Subcutaneous abdominal adipose tissue (tissue), 5 donors: ENCODE measurements at regions not wholly inside any gene's neighbourhood (a gene's known extent, or its start where the extent isn't known, plus 50 kb on each side); places are given as distances from the start of the nearest gene placed in this dataset.
"Not testable (repeated sequence)": the region's sequence is repeated elsewhere in the genome, so short reads cannot be mapped to it uniquely, and the experiment has no call there.

ENCODE experiments used
- H3K27ac ChIP-seq: one replicate; pipeline ENCODE4 v1.7.0; 2013; ENCODE audit warnings: low read depth, mild to moderate bottlenecking, inconsistent platforms, low read length, moderate library complexity
- H3K27me3 ChIP-seq, 5 donors: one replicate each; pipeline ENCODE4 v1.7.0; 2013; ENCODE audit warnings: low read length in 5 of 5, inconsistent platforms in 1 of 5; ENCODE audit not compliant: control insufficient read depth in 5 of 5, insufficient read depth in 4 of 5
- H3K36me3 ChIP-seq, 5 donors: one replicate each; pipeline ENCODE4 v1.7.0; 2013; ENCODE audit warnings: low read length in 5 of 5; ENCODE audit not compliant: control insufficient read depth in 5 of 5, insufficient read depth in 5 of 5
- H3K4me1 ChIP-seq, 5 donors: one replicate each; pipeline ENCODE4 v1.7.0; 2013; ENCODE audit warnings: low read length in 5 of 5, mild to moderate bottlenecking in 3 of 5, moderate library complexity in 1 of 5; ENCODE audit not compliant: control insufficient read depth in 5 of 5, insufficient read depth in 5 of 5
- H3K4me3 ChIP-seq, 5 donors: one replicate each; pipeline ENCODE4 v1.7.0; 2013; ENCODE audit warnings: low read length in 5 of 5, low read depth in 1 of 5
- H3K9ac ChIP-seq, 5 donors: one replicate each; pipeline ENCODE4 v1.7.0; 2013; ENCODE audit warnings: low read length in 5 of 5, mild to moderate bottlenecking in 4 of 5, moderate library complexity in 3 of 5
- H3K9me3 ChIP-seq, 5 donors: one replicate each; pipeline ENCODE4 v1.7.0; 2013; ENCODE audit warnings: low read length in 5 of 5; ENCODE audit not compliant: control insufficient read depth in 5 of 5
- donor health status: healthy.
- donor health status: healthy.
- donor health status: healthy.
- donor health status: healthy.
- donor health status: healthy.

GRCh38 chr17:36690190-36690589, 88.8 kb downstream of the MRM1 start:
- no peaks in the 10 kb centered on the region for H3K4me1 ChIP-seq
- H3K27ac ChIP-seq, result no peak overlapping the region
- no peak overlapping the region for H3K4me3 ChIP-seq
- no peaks in the 10 kb centered on the region for H3K36me3 ChIP-seq
- H3K27me3 ChIP-seq, result peaks cover 0 to 8% (median 3%) of the 10 kb centered on the region in 5 donors
- H3K9ac ChIP-seq, result no peak overlapping the region
- no peaks in the 10 kb centered on the region for H3K9me3 ChIP-seq

GRCh38 chr17:36691606-36692005, 90.2 kb downstream of the MRM1 start:
- H3K9me3 ChIP-seq, result no peaks in the 10 kb centered on the region
- peaks cover 0 to 8% (median 7%) of the 10 kb centered on the region in 5 donors for H3K27me3 ChIP-seq
- no peaks in the 10 kb centered on the region for H3K4me1 ChIP-seq
- no peak overlapping the region for H3K9ac ChIP-seq
- no peaks in the 10 kb centered on the region for H3K36me3 ChIP-seq
- no peak overlapping the region for H3K27ac ChIP-seq
- H3K4me3 ChIP-seq, result no peak overlapping the region

- no peak overlapping the region for H3K9ac ChIP-seq
- no peaks in the 10 kb centered on the region for H3K4me1 ChIP-seq
- H3K4me3 ChIP-seq, result no peak overlapping the region
- H3K36me3 ChIP-seq, result no peaks in the 10 kb centered on the region
- peaks cover 0 to 12% (median 4%) of the 10 kb centered on the region in 5 donors for H3K27me3 ChIP-seq
- H3K27ac ChIP-seq, result no peak overlapping the region
- H3K9me3 ChIP-seq, result no peaks in the 10 kb centered on the region
These were observed 93.7 kb downstream of the MRM1 start for GRCh38 chr17:36695082-36695481.

DNA sequence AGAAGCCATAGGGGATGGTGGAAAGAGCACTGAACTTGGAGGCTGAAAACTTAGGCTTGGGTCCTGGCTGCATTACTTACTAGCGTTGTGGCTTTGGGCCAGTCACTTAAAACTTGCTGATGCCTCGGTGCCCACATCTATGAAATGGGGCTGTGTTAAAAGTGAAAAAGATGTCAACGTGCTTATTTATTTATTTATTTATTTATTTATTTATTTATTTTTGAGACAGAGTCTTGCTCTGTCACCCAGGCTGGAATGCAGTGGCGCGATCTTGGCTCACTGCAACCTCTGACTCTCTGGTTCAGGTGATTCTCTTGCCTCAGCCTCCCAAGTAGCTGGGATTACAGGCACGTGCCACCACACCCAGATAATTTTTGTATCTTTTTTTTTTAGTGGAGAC, 94.3 kb downstream of the MRM1 start:
- not testable (repeated sequence) for H3K9me3 ChIP-seq, H3K36me3 ChIP-seq, H3K27ac ChIP-seq, H3K4me1 ChIP-seq, H3K4me3 ChIP-seq, H3K9ac ChIP-seq
- peaks cover 0 to 14% (median 2%) of the 10 kb centered on the region in 5 donors for H3K27me3 ChIP-seq

- H3K4me3 ChIP-seq, result no peak overlapping the region
- no peaks in the 10 kb centered on the region for H3K4me1 ChIP-seq
- H3K36me3 ChIP-seq, result no peaks in the 10 kb centered on the region
- H3K9ac ChIP-seq, result no peak overlapping the region
- peaks cover 0 to 21% (median 6%) of the 10 kb centered on the region in 5 donors for H3K27me3 ChIP-seq
- H3K9me3 ChIP-seq, result no peaks in the 10 kb centered on the region
- H3K27ac ChIP-seq, result no peak overlapping the region
These were observed 95.4 kb downstream of the MRM1 start for GRCh38 chr17:36696805-36697204.

DNA sequence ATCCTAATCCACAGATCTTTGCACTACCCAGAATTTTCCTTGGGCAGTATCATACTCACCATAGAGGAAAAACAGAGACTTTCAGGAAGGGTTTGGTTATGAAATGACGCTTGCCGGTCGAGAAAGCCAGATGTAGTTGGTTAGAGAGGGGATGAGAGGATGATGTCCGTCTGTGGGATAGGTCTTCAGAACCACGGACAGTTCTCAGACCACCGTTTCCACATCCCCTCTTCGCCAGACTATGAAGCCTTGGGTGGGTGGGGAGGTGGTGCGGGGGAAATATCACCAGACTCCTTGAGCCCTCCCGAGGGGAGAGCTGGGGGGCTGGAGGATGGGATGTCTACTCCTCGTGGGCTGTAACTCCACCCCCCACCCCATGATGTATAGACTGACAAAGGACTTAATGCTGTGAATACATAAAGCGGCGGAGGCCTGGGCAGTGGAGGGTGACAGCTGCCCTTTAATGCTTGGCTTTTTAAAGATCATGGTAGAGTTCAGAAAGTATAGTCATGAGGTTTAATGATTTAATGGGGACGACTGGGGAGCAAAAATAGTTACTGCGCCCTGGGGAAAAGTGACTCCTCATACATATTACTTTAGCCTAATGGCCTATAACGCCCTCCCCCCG, 96.6 kb downstream of the MRM1 start:
- Histone ChIP-seq H3K9me3 (no peaks in the 10 kb centered on the region), H3K36me3 (no peaks in the 10 kb centered on the region), H3K9ac (no peak overlapping the region), H3K4me1 (no peaks in the 10 kb centered on the region), H3K4me3 (no peak overlapping the region), H3K27me3 (peaks cover 0 to 21% (median 8%) of the 10 kb centered on the region in 5 donors), H3K27ac (no peak overlapping the region)

- Histone ChIP-seq H3K9me3 (no peaks in the 10 kb centered on the region), H3K27ac (no peak overlapping the region), H3K4me3 (no peak overlapping the region), H3K4me1 (peaks cover 0 to 7% (median 6%) of the 10 kb centered on the region in 5 donors), H3K9ac (no peak overlapping the region), H3K27me3 (peaks cover 5 to 36% (median 22%) of the 10 kb centered on the region in 5 donors), H3K36me3 (no peaks in the 10 kb centered on the region)
These were observed 100.2 kb downstream of the MRM1 start for GRCh38 chr17:36701429-36702099.

DNA sequence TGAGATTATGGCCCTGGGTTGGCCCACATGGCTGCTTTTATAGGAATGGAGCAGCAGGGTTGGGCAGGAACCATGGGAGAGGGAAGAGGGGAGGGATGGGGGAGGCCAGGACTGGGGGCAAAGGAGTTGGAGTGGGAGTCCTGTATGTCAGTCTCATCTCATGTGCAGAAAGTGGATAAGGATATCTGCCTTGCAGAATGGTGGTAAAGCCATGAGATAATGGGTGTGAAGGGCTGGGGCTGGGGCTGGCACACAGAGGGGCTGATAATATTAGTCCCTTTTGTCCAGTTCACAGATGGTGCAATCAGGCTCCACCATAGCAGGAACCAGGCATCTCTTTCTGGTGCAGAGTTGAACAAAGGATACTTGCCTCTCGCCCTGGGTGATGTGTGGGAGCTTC, 101.3 kb downstream of the MRM1 start:
- Histone ChIP-seq H3K27ac (no peak overlapping the region), H3K27me3 (peaks cover 5 to 34% (median 20%) of the 10 kb centered on the region in 5 donors), H3K4me1 (peaks cover 0 to 7% (median 6%) of the 10 kb centered on the region in 5 donors), H3K4me3 (no peak overlapping the region), H3K36me3 (no peaks in the 10 kb centered on the region), H3K9me3 (no peaks in the 10 kb centered on the region), H3K9ac (no peak overlapping the region)

- Histone ChIP-seq H3K27ac (no peak overlapping the region), H3K9ac (no peak overlapping the region), H3K4me1 (peaks cover 0 to 7% (median 6%) of the 10 kb centered on the region in 5 donors), H3K36me3 (no peaks in the 10 kb centered on the region), H3K27me3 (peaks cover 5 to 30% (median 20%) of the 10 kb centered on the region in 5 donors), H3K9me3 (no peaks in the 10 kb centered on the region), H3K4me3 (peak overlapping the region in 2 of 5 donors; percentile 3 to 35)
These were observed 102.5 kb downstream of the MRM1 start for GRCh38 chr17:36703860-36704266.

- no peaks in the 10 kb centered on the region for H3K9me3 ChIP-seq
- peaks cover 0 to 7% (median 6%) of the 10 kb centered on the region in 5 donors for H3K4me1 ChIP-seq
- no peaks in the 10 kb centered on the region for H3K36me3 ChIP-seq
- H3K27me3 ChIP-seq, result peaks cover 5 to 30% (median 20%) of the 10 kb centered on the region in 5 donors
- no peak overlapping the region for H3K9ac ChIP-seq
- H3K27ac ChIP-seq, result no peak overlapping the region
- H3K4me3 ChIP-seq, result no peak overlapping the region
These were observed 104.0 kb downstream of the MRM1 start for GRCh38 chr17:36705283-36705795.
